ENCODE measurements at regions not wholly inside any gene's neighbourhood (a gene's known extent, or its start where the extent isn't known, plus 50 kb on each side); places are given as distances from the start of the nearest gene placed in this dataset.

DNA sequence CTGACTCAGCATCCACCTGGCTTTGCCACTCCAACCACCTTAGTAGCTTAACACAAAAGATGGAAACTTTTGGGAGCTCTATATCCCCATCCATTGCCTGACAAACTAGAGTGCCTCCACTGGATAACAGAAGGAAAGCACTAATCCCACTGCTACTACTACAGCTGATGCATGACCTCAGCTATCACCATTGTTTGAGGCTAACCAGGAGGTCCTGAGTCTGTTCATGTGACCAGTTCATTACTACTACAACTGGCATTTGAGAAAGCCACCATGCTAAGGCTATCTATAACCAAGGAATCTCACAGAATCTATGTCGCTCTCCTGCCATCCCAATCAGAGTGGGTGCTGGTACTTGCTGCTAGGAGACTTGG, 604.3 kb upstream of the CA10 start:
- Mint-ChIP-seq H3K4me3 (ENCODE audit: unreplicated experiment) (no peak overlapping the region), H3K9me3 (ENCODE audit: unreplicated experiment) (peaks cover 37% of the 10 kb centered on the region), H3K27ac (ENCODE audit: unreplicated experiment) (no peak overlapping the region), H3K36me3 (ENCODE audit: unreplicated experiment) (no peaks in the 10 kb centered on the region), H3K4me1 (ENCODE audit: unreplicated experiment) (no peaks in the 10 kb centered on the region), H3K27me3 (ENCODE audit: unreplicated experiment) (no peaks in the 10 kb centered on the region)
- TF ChIP-seq, protein P1, sequence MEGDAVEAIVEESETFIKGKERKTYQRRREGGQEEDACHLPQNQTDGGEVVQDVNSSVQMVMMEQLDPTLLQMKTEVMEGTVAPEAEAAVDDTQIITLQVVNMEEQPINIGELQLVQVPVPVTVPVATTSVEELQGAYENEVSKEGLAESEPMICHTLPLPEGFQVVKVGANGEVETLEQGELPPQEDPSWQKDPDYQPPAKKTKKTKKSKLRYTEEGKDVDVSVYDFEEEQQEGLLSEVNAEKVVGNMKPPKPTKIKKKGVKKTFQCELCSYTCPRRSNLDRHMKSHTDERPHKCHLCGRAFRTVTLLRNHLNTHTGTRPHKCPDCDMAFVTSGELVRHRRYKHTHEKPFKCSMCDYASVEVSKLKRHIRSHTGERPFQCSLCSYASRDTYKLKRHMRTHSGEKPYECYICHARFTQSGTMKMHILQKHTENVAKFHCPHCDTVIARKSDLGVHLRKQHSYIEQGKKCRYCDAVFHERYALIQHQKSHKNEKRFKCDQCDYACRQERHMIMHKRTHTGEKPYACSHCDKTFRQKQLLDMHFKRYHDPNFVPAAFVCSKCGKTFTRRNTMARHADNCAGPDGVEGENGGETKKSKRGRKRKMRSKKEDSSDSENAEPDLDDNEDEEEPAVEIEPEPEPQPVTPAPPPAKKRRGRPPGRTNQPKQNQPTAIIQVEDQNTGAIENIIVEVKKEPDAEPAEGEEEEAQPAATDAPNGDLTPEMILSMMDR (IDR thresholded peaks at IDR 0.05), result no peak
- no peak for DNase-seq (ENCODE audit: extremely low spot score, unreplicated experiment)

DNA sequence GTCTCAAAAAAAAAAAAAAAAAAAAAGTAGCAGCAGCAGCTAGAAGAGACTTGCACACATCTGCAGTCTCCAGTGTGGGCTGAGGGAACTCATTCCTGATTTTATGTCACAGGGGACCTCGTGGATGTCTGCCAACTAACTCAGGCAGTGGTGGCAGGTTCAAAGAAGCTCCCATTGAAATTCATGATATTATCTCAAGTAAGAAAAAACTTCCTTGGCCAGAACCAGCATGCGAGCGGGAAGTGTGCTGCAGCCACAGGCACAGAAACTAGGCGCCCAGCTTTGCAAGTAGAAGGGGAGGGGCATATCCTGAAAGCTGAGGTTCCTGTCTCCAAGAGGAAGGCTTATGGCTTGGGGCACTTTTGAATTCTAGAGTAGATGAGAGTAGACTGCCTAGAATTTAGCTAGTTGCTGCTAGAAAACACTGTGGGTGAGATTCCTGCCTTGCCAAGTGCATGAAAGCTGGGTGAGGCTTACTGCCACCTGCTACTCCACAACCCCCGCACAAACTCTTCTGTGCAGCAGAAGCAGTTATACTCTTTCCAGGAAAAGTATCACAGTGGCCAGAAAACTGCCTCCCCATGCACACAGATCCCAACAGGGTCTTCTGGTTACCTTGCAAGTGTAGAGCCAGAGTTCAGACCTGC, 603.8 kb upstream of the CA10 start:
- TF ChIP-seq, protein P1 (IDR thresholded peaks at IDR 0.05), result no peak
- no peak overlapping the region for H3K4me3 Mint-ChIP-seq (ENCODE audit: unreplicated experiment)
- no peak overlapping the region for H3K27ac Mint-ChIP-seq (ENCODE audit: unreplicated experiment)
- DNase-seq (ENCODE audit: extremely low spot score, unreplicated experiment), result no peak
- H3K27me3 Mint-ChIP-seq (ENCODE audit: unreplicated experiment), result no peaks in the 10 kb centered on the region
- no peaks in the 10 kb centered on the region for H3K36me3 Mint-ChIP-seq (ENCODE audit: unreplicated experiment)
- no peaks in the 10 kb centered on the region for H3K4me1 Mint-ChIP-seq (ENCODE audit: unreplicated experiment)
- H3K9me3 Mint-ChIP-seq (ENCODE audit: unreplicated experiment), result peaks cover 37% of the 10 kb centered on the region

DNA sequence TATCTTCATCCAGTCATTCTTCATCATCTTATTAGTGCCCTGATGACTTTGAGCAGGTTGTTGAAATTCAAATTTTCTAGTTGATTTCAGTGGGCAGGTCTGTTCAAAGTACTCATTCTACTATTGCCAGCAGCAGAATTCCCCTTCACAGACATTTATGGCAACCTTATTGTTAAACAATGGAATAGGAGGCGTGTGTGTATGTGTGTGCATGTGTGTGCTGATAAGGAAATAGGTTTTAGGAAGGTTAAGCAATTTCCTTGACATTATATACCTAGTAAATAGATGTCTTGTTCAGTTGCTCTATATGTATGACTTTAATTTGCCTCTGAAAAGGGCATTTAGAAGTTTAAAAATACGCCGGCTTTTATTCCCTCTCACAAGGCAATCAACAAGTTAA, 601.4 kb upstream of the CA10 start:
- no peaks in the 10 kb centered on the region for H3K27me3 Mint-ChIP-seq (ENCODE audit: unreplicated experiment)
- H3K9me3 Mint-ChIP-seq (ENCODE audit: unreplicated experiment), result peaks cover 22% of the 10 kb centered on the region
- no peaks in the 10 kb centered on the region for H3K4me1 Mint-ChIP-seq (ENCODE audit: unreplicated experiment)
- DNase-seq (ENCODE audit: extremely low spot score, unreplicated experiment), result no peak
- no peak overlapping the region for H3K27ac Mint-ChIP-seq (ENCODE audit: unreplicated experiment)
- no peaks in the 10 kb centered on the region for H3K36me3 Mint-ChIP-seq (ENCODE audit: unreplicated experiment)
- TF ChIP-seq, protein P1 (IDR thresholded peaks at IDR 0.05), result no peak
- no peak overlapping the region for H3K4me3 Mint-ChIP-seq (ENCODE audit: unreplicated experiment)

DNA sequence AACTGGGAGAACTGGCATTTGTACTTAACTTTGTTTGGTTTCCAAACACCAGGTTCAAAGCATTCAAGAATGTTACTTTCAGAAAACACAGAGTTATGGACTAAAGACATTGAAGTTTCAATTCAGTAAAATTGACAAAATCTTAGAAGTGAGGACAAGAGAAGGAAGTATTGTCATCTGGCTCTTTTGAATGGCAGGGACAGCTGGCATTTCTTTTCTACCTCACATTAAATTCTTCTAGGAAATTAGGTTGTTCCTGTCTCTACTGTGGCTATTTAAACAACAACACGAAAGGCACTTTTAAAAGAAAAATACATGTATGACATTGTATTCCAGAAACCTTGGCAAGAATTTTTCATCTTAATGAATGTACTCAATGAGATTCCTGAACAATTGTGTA, 600.0 kb upstream of the CA10 start:
- DNase-seq (ENCODE audit: extremely low spot score, unreplicated experiment), result no peak
- TF ChIP-seq, protein P1 (IDR thresholded peaks at IDR 0.05), result no peak
- H3K27ac Mint-ChIP-seq (ENCODE audit: unreplicated experiment), result no peak overlapping the region
- peaks cover 22% of the 10 kb centered on the region for H3K9me3 Mint-ChIP-seq (ENCODE audit: unreplicated experiment)
- H3K4me3 Mint-ChIP-seq (ENCODE audit: unreplicated experiment), result no peak overlapping the region
- H3K36me3 Mint-ChIP-seq (ENCODE audit: unreplicated experiment), result no peaks in the 10 kb centered on the region
- no peaks in the 10 kb centered on the region for H3K27me3 Mint-ChIP-seq (ENCODE audit: unreplicated experiment)
- no peaks in the 10 kb centered on the region for H3K4me1 Mint-ChIP-seq (ENCODE audit: unreplicated experiment)

DNA sequence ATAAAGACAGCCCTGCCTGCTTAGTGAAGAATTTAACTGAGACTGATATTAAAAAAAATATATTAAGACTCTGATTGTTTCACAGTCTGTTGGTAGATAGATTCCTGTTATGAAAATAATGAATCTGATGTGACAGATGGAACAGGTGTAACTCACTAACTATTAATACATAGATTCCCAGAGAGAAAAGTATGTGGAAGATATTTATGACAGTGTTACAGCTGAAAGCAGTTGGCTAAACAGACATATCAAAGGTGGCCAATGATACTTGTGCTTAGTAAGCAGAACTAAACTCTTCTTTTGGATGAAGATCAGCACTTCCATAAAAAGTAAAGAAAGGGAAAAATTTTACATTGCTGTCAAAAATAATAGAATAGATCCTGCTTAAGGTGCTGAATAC, 598.2 kb upstream of the CA10 start:
- Mint-ChIP-seq H3K36me3 (ENCODE audit: unreplicated experiment) (no peaks in the 10 kb centered on the region), H3K9me3 (ENCODE audit: unreplicated experiment) (peaks cover 27% of the 10 kb centered on the region), H3K4me3 (ENCODE audit: unreplicated experiment) (no peak overlapping the region), H3K27ac (ENCODE audit: unreplicated experiment) (no peak overlapping the region), H3K27me3 (ENCODE audit: unreplicated experiment) (no peaks in the 10 kb centered on the region), H3K4me1 (ENCODE audit: unreplicated experiment) (no peaks in the 10 kb centered on the region)
- DNase-seq (ENCODE audit: extremely low spot score, unreplicated experiment), result no peak
- TF ChIP-seq, protein P1 (IDR thresholded peaks at IDR 0.05), result no peak

All from osteocyte (in vitro differentiated cells).